HG03025 (cell line): ENCODE measurements at regions not wholly inside any gene's neighbourhood (a gene's known extent, or its start where the extent isn't known, plus 50 kb on each side); places are given as distances from the start of the nearest gene placed in this dataset.

ENCODE experiments used
- ATAC-seq: cut with Tn5 transposase; IDR thresholded peaks from one replicate; pipeline ENCODE4 v1.9.1; 2021; ENCODE audit warnings: mild to moderate bottlenecking, moderate library complexity; ENCODE audit not compliant: unreplicated experiment, low FRiP score

DNA sequence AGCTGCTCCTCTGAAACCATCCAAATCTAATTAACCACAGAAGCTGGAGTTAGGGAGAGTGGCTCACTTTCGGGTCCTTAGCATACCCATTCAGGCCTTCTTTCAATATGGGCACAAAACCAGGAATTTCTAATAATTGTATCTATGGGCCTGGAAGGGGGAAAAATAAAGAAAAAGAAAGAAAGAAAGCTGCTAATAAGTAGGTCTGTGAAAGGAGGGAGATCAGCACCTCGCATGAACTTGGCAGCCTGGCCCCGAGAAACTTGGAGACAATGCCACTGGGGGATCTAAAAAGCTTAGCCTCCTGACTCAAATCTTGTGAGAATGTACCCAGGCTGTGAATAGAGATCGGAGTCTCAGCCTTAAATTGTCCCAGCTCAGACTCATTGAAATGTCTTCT is 252.1 kb upstream of the SLC14A2 start:
- no peak for ATAC-seq

DNA sequence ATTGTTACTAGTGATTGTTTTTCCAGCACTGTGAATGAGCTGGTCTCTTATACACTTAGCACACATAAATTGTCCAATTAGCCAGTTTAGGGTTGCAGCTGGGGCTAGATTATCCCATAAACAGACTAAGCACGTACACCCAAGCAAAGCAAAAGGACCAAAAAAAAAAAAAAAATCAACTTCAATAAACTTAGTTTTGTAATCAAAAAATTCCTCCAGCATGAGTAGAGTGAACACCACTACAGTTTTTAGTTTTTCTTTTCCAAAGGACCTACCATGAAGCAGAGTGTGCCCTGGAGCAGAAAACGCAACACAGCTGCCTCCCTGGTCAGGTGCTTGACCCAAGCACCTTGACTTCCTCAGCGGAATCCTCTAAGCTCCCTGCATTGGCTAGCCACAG is 249.4 kb upstream of the SLC14A2 start:
- no peak for ATAC-seq

DNA sequence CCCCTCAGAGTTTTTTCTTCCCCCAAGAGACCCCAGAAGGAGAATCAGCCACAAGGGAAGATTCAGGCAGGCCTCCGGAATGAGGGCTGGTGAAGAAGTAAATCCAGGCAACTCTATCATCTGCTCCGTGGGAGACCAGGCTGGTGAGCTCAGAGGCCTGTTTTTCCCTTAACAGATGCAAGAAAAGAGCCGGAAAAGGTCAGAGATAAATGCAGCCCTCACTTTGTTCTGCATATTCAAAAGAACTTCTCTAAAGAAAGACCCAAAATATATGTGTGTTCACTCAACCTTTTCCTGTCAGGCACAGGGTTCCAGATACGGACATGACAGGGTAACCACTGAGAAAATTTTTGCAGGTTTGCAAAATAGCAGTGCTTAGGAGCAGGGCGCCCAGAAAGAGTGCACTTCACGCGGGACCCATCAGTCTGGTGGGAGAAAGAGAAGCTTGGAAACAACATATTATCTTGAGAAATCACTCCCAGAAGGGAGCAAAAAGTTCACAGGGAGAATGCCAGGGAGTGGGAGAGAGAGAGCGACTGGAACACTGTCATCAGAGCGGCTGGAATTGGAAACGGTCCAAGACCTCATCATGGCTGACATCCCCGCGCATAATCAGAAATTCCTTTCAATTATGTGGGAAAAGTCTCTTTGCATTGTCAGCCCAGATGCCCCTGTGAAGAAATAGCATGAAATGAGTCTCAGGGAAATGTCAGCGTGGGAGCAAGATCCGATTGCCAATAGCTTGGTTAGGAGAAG is 244.8 kb upstream of the SLC14A2 start:
- no peak for ATAC-seq

DNA sequence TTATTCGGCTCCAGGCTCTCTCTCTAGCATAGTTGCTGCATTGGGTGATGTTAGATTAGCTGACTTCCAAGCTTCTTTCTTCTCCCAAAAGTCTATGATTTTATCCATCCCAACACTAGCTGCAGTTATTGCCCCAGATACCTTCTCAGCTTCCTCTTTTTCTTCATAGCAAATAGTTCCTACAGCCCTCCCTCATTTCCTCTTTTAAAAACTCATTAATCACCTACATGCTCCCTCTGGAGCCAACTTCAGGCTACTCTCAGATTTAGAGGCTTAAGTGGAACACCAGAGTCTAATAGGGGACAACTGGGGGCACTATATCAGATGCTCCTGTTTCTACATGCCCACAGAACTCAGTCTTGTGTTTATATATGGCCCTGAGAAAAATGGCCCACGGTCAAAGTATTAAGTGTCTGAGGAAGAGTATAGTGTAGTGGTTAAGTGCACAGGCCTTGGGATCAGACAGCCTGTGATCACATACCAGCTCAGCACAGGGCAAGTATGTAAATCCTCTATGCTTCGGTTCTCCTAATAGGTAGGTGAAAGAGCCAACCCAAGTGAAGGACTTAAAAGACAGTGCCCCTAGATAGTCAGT is 241.9 kb upstream of the SLC14A2 start:
- no peak for ATAC-seq

DNA sequence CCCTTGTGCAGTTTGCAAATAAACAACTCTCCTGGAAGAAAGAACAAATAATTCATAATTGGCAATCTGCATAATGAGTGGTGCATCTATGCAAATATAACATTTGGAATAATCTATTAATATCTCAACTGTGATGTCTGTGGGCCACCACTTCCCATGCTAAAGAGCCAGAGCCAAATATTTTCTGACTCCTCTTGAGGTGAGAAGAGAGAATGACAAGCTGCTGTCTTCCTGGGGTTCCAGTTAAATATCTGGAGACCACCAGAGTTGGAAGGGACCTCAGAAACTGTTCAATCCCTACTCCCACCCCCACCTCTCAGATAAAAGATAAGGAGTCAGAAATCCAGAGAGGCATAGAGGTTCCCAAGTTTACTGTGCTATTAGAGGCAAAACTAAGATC is 241.0 kb upstream of the SLC14A2 start:
- ATAC-seq, result no peak

DNA sequence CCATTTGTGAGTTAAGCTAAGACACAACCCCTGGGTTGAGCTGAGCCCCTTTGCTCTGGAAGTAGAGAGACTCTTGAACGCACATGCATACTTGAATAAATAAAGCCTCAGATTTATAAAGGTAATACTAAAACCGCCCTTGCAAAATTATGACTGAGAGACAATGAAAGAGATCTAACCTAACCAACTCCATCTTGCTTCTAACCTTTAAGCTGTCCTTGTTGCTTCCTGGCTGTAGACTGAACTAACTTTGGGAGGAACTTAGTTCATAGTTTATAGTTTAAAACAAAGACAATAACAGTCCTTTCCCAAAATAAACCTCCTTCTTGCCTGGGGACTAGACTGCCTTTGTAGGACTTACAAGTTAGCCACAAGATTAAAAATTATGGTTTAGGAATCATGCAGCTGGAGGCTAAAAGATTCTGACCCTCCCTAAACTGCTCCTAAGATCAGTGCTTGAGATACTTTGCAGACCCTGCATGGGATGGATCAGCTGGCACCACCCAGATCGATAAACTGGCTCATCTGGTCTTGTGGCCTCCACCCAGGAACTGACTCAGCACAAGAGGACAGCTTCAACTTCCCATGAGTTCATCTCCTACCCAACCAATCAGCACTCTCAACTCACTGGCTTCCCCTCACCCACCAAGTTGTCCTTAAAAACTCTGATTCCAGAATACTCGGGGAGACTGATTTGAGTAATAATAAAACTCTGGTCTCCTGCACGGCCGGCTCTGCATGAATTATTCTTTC is 240.2 kb upstream of the SLC14A2 start:
- ATAC-seq, result no peak

DNA sequence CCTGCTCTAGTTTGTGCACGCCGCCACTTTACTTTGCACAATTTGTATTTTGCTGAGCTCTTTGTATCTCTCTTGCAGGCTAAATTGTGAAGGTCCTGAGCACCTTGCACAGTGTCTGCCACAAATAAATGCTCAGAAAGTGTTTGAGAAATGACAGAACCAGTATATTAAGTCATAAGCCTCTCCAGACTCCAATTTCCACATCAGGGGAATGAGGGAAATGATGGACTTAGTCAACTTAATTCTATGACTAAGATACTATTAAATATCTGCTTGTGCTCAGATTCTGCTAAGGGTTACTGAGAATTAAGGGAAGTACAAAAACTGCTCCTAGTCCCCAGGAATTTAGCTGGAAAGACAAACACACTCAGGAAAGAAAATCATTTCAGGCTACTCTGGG is 239.1 kb upstream of the SLC14A2 start:
- ATAC-seq, result no peak

DNA sequence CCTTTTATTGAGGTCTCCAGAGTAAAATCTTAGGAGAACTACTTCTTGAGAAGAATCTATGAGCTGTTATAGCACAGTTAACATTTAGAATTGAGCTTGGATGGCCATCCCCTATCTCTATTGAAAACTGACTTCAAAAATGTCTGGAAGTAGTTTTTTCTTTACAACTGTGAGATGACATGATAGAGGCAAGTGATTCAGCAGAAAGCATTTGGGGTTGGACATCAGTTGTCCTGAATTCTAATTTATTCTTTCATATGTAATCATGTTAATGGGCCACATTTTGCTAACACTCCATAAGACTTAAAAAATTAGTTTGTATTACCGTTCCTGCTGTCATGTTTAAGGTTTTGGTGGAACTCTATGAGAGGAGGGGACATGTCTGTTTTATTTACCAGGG is 237.0 kb upstream of the SLC14A2 start:
- no peak for ATAC-seq

DNA sequence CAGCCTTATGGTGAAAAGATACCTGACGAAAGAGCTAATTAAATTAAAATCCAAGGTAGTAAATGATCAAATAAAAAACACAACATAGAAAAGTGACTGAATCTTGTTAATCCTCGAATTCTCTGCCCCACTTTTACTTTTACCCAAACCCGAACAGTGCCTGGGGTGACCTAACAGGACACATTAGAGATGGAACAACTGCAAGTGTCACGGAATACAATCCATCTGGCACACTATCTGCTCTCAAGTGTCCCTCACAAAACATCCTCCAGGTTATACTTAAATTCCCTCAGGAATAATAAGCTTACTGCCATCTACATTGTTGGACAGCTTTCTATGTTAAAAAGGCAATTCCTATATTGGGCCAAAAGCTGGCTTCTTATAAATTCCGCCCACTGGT is 236.3 kb upstream of the SLC14A2 start:
- no peak for ATAC-seq

DNA sequence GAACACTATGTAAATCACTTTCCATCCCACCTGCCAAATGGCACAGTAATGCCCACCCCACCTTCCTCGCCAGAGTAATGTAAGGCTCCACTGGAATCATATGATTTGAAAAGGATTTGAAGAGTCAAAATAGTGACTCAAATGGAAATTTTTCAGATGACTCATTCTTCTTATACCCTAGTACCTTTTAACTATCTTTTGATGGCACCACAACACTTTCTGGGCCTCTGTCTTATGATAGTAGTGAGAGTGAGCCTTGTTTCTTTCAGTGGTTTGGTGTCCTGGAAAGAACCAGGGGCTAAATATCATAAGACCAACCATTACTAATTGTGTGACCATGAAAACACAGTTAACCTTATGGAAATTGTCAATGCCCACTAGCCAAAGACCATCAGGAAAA is 235.4 kb upstream of the SLC14A2 start:
- ATAC-seq, result peak; percentile 67

DNA sequence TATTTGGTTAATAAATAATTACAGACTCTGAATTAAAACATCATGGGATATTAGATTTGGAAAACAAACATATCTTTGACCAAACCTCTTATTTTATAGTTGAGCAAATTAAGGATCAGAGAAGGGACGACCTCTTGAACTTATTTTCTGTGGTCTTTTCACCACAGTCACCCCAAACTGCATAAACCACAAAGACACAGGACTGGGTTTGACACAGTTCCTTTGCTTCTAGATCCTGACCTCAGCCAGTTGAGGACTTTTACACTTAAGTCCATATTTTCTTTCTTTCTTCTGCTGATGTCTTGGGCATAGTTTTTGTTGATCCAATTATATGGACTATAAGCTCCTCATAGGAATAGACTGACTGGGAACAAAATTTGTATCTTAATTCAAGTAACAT is 234.0 kb upstream of the SLC14A2 start:
- no peak for ATAC-seq

DNA sequence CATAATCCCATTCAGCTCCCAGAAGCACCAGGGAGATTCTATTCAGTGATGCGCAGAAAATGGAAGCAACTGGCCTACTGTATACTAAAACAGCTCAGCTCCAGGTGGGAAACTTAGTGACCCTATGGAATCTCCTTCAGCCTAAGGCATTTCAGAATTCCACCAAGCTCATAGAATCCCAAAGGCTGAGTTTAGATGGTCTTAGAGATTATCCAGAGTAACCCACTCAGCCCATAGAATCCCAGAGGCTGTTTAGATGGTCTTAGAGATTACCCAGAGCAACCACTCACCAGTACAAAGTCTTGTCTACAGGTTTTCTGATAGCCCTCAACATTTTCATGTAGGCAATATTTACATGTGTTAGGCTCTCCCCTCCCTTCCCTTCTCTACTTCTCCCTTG is 232.0 kb upstream of the SLC14A2 start:
- no peak for ATAC-seq

DNA sequence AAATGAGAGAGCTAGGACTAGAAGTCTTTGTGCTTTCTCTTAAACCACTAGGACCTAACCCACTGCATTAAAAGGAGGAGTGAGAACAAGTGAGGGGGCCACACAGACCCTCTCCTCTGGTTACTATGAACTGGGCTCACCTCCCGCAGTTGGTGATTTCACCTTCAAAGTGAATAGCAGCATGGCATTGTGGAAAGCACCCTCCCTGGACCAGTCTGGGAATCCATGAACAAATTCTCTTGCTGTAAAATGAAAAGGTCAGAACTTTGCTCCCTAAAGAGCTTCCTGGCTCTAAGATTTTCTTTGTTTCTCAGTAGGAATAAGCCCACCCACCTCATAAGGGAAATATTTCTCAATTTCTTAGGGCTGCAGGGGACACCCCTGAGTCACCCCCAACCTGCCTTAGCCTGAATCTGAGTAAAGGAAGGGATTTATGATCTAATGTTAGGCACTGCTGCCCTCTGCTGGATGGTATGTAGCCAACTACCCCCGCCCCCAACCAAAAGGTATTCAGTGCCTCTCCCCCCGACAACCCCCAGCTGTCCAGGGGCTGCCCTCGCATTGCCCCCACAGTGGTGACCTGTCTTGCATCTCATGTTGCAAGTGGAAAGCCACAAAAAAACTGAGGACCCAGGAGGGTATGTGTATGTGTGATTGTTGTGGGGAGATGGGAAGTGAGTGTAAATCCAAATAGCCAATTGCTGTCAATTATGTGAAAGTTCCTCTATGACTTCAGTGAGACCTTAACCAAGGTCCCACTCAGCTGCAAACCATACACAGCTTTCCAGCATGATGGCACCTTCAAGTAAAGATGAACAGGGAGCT is 230.9 kb upstream of the SLC14A2 start:
- ATAC-seq, result no peak

DNA sequence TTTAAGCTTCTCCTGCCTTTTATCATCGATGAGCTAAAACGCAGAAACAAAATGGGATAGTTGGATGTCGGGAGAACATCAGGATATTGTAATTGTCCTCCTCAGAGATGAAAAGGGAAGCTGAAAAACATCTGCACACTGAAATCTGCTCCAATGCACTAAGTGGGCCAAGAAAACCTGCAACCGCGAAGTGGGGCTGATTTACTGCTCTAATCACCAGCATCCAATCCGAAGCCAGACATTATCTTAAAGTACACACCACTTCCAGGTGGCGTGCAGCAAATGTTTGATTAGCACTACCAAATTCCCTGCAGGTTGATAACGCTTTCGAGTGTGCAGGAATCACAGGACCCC is 230.3 kb upstream of the SLC14A2 start:
- ATAC-seq, result no peak

DNA sequence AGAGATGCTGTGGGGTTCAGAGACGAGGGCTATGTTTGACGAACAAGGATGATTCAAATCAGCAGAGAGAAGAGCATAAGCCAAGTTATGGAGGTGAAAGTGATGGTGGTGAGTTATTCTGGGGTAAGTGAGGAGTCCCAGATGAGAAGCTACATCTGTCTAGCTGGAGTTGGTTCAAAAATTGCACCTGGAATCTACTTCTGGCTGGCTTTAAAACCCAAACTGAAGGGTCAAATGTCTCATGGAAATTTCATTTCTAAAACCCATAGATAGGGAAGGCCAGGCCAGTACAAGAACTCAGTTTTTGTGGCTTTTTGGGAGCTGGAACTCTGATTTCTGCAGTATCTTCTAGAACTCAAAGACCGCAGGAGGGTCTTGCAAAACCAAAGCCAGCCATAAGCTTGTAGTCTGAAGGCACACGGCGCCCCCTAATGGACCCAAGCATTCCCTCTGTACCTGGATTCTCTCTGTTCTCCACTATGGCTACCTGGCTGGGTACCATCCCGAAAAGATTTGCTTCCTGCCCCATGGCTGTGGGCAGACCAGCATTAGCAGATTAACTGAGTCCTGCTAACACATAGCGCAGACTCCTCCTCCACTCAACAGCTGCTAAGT is 229.1 kb upstream of the SLC14A2 start:
- ATAC-seq, result no peak

DNA sequence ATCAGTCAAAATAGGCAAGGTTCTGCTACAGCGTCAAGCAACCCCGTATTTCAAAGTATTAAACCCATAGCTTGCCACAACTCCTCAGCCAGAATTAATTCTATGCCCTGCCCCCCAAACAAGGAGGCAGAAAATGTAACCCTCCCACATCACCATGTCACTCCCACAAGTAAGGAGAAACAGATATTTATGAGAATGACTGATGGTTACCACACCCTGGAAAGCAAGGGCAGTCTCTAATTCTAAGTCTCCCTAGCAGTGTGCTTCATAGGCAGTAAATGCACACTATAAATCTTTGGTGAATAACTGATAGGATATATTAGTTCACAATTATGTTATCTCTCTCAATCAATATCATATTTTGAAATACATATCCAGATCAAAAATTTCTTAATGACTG is 228.0 kb upstream of the SLC14A2 start:
- ATAC-seq, result no peak

DNA sequence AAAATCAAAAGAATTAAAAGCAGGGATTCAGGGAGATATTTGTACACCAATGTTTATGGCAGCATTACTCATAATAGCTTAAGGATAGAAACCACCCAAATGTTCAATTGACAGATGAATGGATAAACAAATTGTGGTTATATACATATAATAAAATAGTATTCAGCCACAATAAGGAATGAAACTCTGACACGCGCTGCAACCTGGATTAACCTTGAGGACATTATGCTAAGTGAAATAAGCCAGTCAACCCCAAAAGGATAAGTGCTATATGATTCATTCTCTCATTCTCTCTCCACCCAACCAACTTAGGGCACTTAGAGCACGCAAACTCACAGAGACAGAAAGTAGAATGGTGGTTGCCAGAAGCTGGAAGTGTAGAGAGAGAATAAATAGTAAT is 216.8 kb upstream of the SLC14A2 start:
- ATAC-seq, result no peak

DNA sequence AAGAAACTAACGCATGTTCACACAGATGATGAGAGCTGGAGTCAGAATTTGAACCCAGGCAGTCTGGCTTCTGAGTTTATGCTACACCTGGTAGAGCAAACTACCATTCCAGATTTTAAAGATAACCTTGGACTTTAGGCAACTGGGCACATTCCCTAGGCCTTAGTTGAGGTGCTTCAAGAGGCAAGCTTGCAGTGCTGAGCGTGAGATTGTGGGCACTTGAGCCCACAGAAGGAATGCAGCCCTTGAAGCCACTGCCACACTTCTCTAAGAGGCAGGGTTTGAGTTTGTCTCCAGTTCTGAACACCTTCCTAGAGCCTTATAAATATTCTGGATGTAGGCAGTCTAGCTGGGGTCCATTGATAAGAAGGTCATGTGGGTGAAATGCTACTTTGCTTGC is 216.1 kb upstream of the SLC14A2 start:
- ATAC-seq, result no peak

DNA sequence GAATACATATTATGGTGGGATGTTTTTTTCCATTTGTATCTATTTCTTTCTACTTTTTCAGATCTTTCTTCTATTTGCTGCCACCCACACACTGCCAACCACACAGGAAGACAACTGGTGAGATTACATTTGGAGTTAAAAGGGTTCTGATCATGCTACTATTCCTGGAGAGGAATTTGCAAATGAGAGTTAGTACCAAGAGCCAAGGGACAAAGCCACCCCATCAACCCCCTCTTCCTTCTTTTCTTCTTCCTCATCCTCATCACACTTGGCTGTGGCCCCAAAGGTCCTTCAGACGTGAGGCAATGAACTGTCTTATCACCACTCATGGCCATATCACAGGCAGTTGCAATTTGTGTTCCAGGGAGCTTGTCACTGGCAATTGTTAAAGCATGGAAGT is 215.6 kb upstream of the SLC14A2 start:
- no peak for ATAC-seq

DNA sequence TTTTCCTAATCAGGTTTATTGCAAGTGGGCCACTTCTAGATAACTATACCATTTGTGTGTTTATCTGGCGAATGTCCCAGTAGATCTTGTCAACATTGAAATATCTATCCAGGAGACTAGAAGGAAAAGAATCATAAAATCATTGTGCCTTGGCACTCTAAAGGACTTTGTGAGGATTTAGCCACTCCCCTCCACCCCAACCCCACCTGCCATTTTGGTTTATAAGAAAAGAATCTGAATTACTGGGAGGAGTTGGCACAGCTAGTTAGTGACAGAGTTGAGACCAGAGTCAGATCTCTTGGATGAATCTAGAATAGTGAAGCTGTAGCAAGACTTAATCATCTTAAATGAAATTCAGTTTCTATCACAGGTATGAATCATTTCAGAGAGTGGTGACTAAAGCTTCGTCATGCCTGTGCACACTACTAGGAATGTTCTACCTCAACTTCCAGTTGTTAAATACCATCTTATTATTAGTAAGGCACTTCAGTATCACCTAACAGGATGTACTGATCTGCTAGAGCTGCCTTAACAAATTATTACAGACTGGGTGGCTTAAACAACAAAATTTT is 212.7 kb upstream of the SLC14A2 start:
- ATAC-seq, result no peak
